GM21717 (cell line): ENCODE measurements at regions not wholly inside any gene's neighbourhood (a gene's known extent, or its start where the extent isn't known, plus 50 kb on each side); places are given as distances from the start of the nearest gene placed in this dataset.
"Not testable (repeated sequence)": the region's sequence is repeated elsewhere in the genome, so short reads cannot be mapped to it uniquely, and the experiment has no call there.

Experiments
- ATAC-seq: cut with Tn5 transposase; IDR thresholded peaks from one replicate; pipeline ENCODE4 v1.9.1; 2021; ENCODE audit warnings: mild to moderate bottlenecking, moderate library complexity; ENCODE audit not compliant: unreplicated experiment

- ATAC-seq: no peak
These were observed 1240.5 kb downstream of the UQCRFS1 start for GRCh38 chr19:27972291-27973040.

- ATAC-seq: no peak
These were observed 1241.1 kb downstream of the UQCRFS1 start for GRCh38 chr19:27971869-27972268.

- ATAC-seq: no peak
These were observed 1241.9 kb downstream of the UQCRFS1 start for GRCh38 chr19:27971071-27971470.

- ATAC-seq: no peak
These were observed 1246.5 kb downstream of the UQCRFS1 start for GRCh38 chr19:27966390-27966816.

GRCh38 chr19:27964185-27964584 is 1248.8 kb downstream of the UQCRFS1 start:
- no peak for ATAC-seq

- no peak for ATAC-seq
These were observed 1250.7 kb downstream of the UQCRFS1 start for GRCh38 chr19:27962264-27962663.

- ATAC-seq: no peak
These were observed 1257.2 kb downstream of the UQCRFS1 start for GRCh38 chr19:27955485-27956480.

GRCh38 chr19:27942607-27943006 is 1270.3 kb downstream of the UQCRFS1 start:
- ATAC-seq: not testable (repeated sequence)

GRCh38 chr19:27936139-27936538 is 1276.8 kb downstream of the UQCRFS1 start:
- no peak for ATAC-seq

- no peak for ATAC-seq
These were observed 1277.3 kb downstream of the UQCRFS1 start for GRCh38 chr19:27935669-27936068.

GRCh38 chr19:27929399-27929798 is 1283.6 kb downstream of the UQCRFS1 start:
- no peak for ATAC-seq

GRCh38 chr19:27925202-27925601 is 1287.7 kb downstream of the UQCRFS1 start:
- no peak for ATAC-seq

- ATAC-seq: no peak
These were observed 1290.0 kb downstream of the UQCRFS1 start for GRCh38 chr19:27922970-27923369.

- no peak for ATAC-seq
These were observed 1292.2 kb downstream of the UQCRFS1 start for GRCh38 chr19:27920774-27921173.

- no peak for ATAC-seq
These were observed 1294.1 kb downstream of the UQCRFS1 start for GRCh38 chr19:27918818-27919217.

GRCh38 chr19:27911122-27911898 is 1301.6 kb downstream of the UQCRFS1 start:
- ATAC-seq: no peak

GRCh38 chr19:27909861-27910260 is 1303.1 kb downstream of the UQCRFS1 start:
- ATAC-seq: no peak

GRCh38 chr19:27909185-27909840 is 1303.6 kb downstream of the UQCRFS1 start:
- no peak for ATAC-seq

- ATAC-seq: no peak
These were observed 1306.9 kb downstream of the UQCRFS1 start for GRCh38 chr19:27906081-27906480.

GRCh38 chr19:27905074-27905473 is 1307.9 kb downstream of the UQCRFS1 start:
- ATAC-seq: no peak
